Smooth muscle cell (in vitro differentiated cells): ENCODE measurements at regions not wholly inside any gene's neighbourhood (a gene's known extent, or its start where the extent isn't known, plus 50 kb on each side); places are given as distances from the start of the nearest gene placed in this dataset.
A peak's percentile ranks its signal among the peaks of the same experiment; 100 is the strongest.

Experiments used
- DNase-seq: peaks from one replicate; lab custom pipeline; 2025; ENCODE audit not compliant: unreplicated experiment; lab: John Stamatoyannopoulos, UW
- H2AFZ ChIP-seq: fragments of 200-600 bp; sonication (generic); 2 replicates; pipeline ENCODE4 v1.6.0; 2016; ENCODE audit warnings: antibody characterized with exemption, low read depth, mild to moderate bottlenecking
- H3F3A ChIP-seq: fragments of 200-600 bp; sonication (generic); 2 replicates; pipeline ENCODE4 v1.6.0; 2017; ENCODE audit warnings: antibody characterized with exemption, low read depth
- H3K27ac ChIP-seq: fragments of 200-600 bp; sonication (generic); 2 replicates; pipeline ENCODE4 v1.5.1; 2016; ENCODE audit warnings: low read depth, mild to moderate bottlenecking
- H3K27me3 ChIP-seq: fragments of 200-600 bp; sonication (generic); 2 replicates; pipeline ENCODE4 v1.6.1; 2016; ENCODE audit warnings: low read depth, mild to moderate bottlenecking
- H3K36me3 ChIP-seq: fragments of 200-600 bp; sonication (generic); 2 replicates; pipeline ENCODE4 v1.5.1; 2016; ENCODE audit warnings: low read depth
- H3K4me1 ChIP-seq: fragments of 200-600 bp; sonication (generic); 2 replicates; pipeline ENCODE4 v1.5.1; 2016; ENCODE audit warnings: low read depth
- H3K4me2 ChIP-seq: fragments of 200-600 bp; sonication (generic); 2 replicates; pipeline ENCODE4 v1.6.0; 2016; ENCODE audit warnings: mild to moderate bottlenecking
- H3K4me3 ChIP-seq: fragments of 200-600 bp; sonication (generic); 2 replicates; pipeline ENCODE4 v1.5.1; 2016; ENCODE audit warnings: mild to moderate bottlenecking
- H3K79me2 ChIP-seq: fragments of 200-600 bp; sonication (generic); 2 replicates; pipeline ENCODE4 v1.6.0; 2016; ENCODE audit warnings: low read depth, mild to moderate bottlenecking
- H3K9ac ChIP-seq: fragments of 200-600 bp; sonication (generic); 2 replicates; pipeline ENCODE4 v1.6.0; 2016; ENCODE audit warnings: low read depth
- H3K9me3 ChIP-seq: fragments of 200-600 bp; sonication (generic); replicated peaks from 2 replicates; pipeline ENCODE4 v1.5.1; 2016; ENCODE audit warnings: low read depth
- H4K20me1 ChIP-seq: fragments of 200-600 bp; sonication (generic); 2 replicates; pipeline ENCODE4 v1.6.0; 2016; ENCODE audit warnings: low read depth
- CTCF ChIP-seq: fragments of 200-600 bp; sonication (generic); IDR thresholded peaks from 2 replicates; pipeline ENCODE4 v1.5.1; 2017; ENCODE audit warnings: borderline replicate concordance, mild to moderate bottlenecking, antibody characterized with exemption; ENCODE audit not compliant: insufficient read depth, poor library complexity, severe bottlenecking
- WGBS: methylation state at CpG from one replicate; pipeline ENCODE4 v1.1.7; 2016; ENCODE audit warnings: low lambda C conversion rate; 5-methylcytosine and 5-hydroxymethylcytosine counted together

- H3K27ac ChIP-seq, result no peak overlapping the region
- 96% methylated on average over 8 of the region's 8 CpGs for WGBS
- H3K27me3 ChIP-seq, result no peaks in the 10 kb centered on the region
- no peaks in the 10 kb centered on the region for H3K79me2 ChIP-seq
- H3K36me3 ChIP-seq, result no peaks in the 10 kb centered on the region
- no peak overlapping the region for H3K4me3 ChIP-seq
- H3K4me1 ChIP-seq, result no peaks in the 10 kb centered on the region
- H3K4me2 ChIP-seq, result no peak overlapping the region
- DNase-seq, result no peak
- no peaks in the 10 kb centered on the region for H4K20me1 ChIP-seq
- TF ChIP-seq CTCF, result no peak
- H3K9ac ChIP-seq, result no peak overlapping the region
- H2AFZ ChIP-seq, result no peak overlapping the region
- no peaks in the 10 kb centered on the region for H3K9me3 ChIP-seq
- peaks cover 5% of the 10 kb centered on the region for H3F3A ChIP-seq
These were observed 103.3 kb upstream of the GDF10 start for GRCh38 chr10:47196691-47197090.

- Histone ChIP-seq H3K9ac (no peak overlapping the region), H3F3A (peaks cover 5% of the 10 kb centered on the region), H3K4me1 (no peaks in the 10 kb centered on the region), H3K4me3 (no peak overlapping the region), H3K79me2 (no peaks in the 10 kb centered on the region), H4K20me1 (no peaks in the 10 kb centered on the region), H3K27me3 (no peaks in the 10 kb centered on the region), H3K4me2 (no peak overlapping the region), H2AFZ (no peak overlapping the region), H3K9me3 (no peaks in the 10 kb centered on the region), H3K36me3 (no peaks in the 10 kb centered on the region), H3K27ac (no peak overlapping the region)
- TF ChIP-seq CTCF, result no peak
- DNase-seq, result no peak
- 65% methylated on average over 4 of the region's 4 CpGs for WGBS
These were observed 101.8 kb upstream of the GDF10 start for GRCh38 chr10:47198221-47198620.

GRCh38 chr10:47205192-47205591, 94.8 kb upstream of the GDF10 start:
- WGBS, result 79% methylated on average over 2 of the region's 2 CpGs
- H3K79me2 ChIP-seq, result no peaks in the 10 kb centered on the region
- no peak overlapping the region for H3K9ac ChIP-seq
- no peaks in the 10 kb centered on the region for H3K9me3 ChIP-seq
- no peaks in the 10 kb centered on the region for H3K4me1 ChIP-seq
- DNase-seq, result no peak
- no peak overlapping the region for H3K27ac ChIP-seq
- H3K36me3 ChIP-seq, result no peaks in the 10 kb centered on the region
- H3K4me2 ChIP-seq, result no peak overlapping the region
- no peaks in the 10 kb centered on the region for H4K20me1 ChIP-seq
- no peak overlapping the region for H2AFZ ChIP-seq
- H3K4me3 ChIP-seq, result no peak overlapping the region
- no peak for TF ChIP-seq CTCF
- peaks cover 10% of the 10 kb centered on the region for H3F3A ChIP-seq
- no peaks in the 10 kb centered on the region for H3K27me3 ChIP-seq

GRCh38 chr10:47206449-47207280, 93.3 kb upstream of the GDF10 start:
- Histone ChIP-seq H3K36me3 (no peaks in the 10 kb centered on the region), H3K27me3 (no peaks in the 10 kb centered on the region), H3K79me2 (no peaks in the 10 kb centered on the region), H3F3A (peaks cover 10% of the 10 kb centered on the region), H3K9me3 (no peaks in the 10 kb centered on the region), H3K4me1 (no peaks in the 10 kb centered on the region), H4K20me1 (no peaks in the 10 kb centered on the region), H3K4me3 (no peak overlapping the region), H3K9ac (no peak overlapping the region), H2AFZ (no peak overlapping the region), H3K4me2 (peak overlapping the region; percentile 33), H3K27ac (peak overlapping the region; percentile 39)
- DNase-seq, result no peak
- WGBS, result 47% methylated on average over 3 of the region's 3 CpGs
- no peak for TF ChIP-seq CTCF
